ENCODE measurements at regions not wholly inside any gene's neighbourhood (a gene's known extent, or its start where the extent isn't known, plus 50 kb on each side); places are given as distances from the start of the nearest gene placed in this dataset.

- no peak for TF ChIP-seq CTCF (conservative IDR thresholded peaks at IDR 0.05; ENCODE audit: control insufficient read depth, insufficient read depth, low read depth, low read length)
- DNase-seq (ENCODE audit: low read depth): no peak
- H3K4me3 ChIP-seq (ENCODE audit: control insufficient read depth, low read depth, low read length): no peak overlapping the region
These were observed 106.4 kb downstream of the IFI44 start for GRCh38 chr1:78755986-78756385.

- no peak for DNase-seq (ENCODE audit: low read depth)
- no peak overlapping the region for H3K4me3 ChIP-seq (ENCODE audit: control insufficient read depth, low read depth, low read length)
- TF ChIP-seq CTCF (conservative IDR thresholded peaks at IDR 0.05; ENCODE audit: control insufficient read depth, insufficient read depth, low read depth, low read length): no peak
These were observed 108.9 kb downstream of the IFI44 start for GRCh38 chr1:78758506-78758905.

GRCh38 chr1:78759881-78760280 lies 110.2 kb downstream of the IFI44 start:
- DNase-seq (ENCODE audit: low read depth): no peak
- H3K4me3 ChIP-seq (ENCODE audit: control insufficient read depth, low read depth, low read length): no peak overlapping the region
- no peak for TF ChIP-seq CTCF (conservative IDR thresholded peaks at IDR 0.05; ENCODE audit: control insufficient read depth, insufficient read depth, low read depth, low read length)

- no peak for DNase-seq (ENCODE audit: low read depth)
- no peak overlapping the region for H3K4me3 ChIP-seq (ENCODE audit: control insufficient read depth, low read depth, low read length)
- no peak for TF ChIP-seq CTCF (conservative IDR thresholded peaks at IDR 0.05; ENCODE audit: control insufficient read depth, insufficient read depth, low read depth, low read length)
These were observed 111.2 kb downstream of the IFI44 start for GRCh38 chr1:78760858-78761257.

GRCh38 chr1:78762113-78762512 lies 112.5 kb downstream of the IFI44 start:
- no peak overlapping the region for H3K4me3 ChIP-seq (ENCODE audit: control insufficient read depth, low read depth, low read length)
- no peak for DNase-seq (ENCODE audit: low read depth)
- TF ChIP-seq CTCF (conservative IDR thresholded peaks at IDR 0.05; ENCODE audit: control insufficient read depth, insufficient read depth, low read depth, low read length): no peak

- H3K4me3 ChIP-seq (ENCODE audit: control insufficient read depth, low read depth, low read length): no peak overlapping the region
- no peak for DNase-seq (ENCODE audit: low read depth)
- no peak for TF ChIP-seq CTCF (conservative IDR thresholded peaks at IDR 0.05; ENCODE audit: control insufficient read depth, insufficient read depth, low read depth, low read length)
These were observed 115.9 kb downstream of the IFI44 start for GRCh38 chr1:78765489-78765888.

- no peak overlapping the region for H3K4me3 ChIP-seq (ENCODE audit: control insufficient read depth, low read depth, low read length)
- TF ChIP-seq CTCF (conservative IDR thresholded peaks at IDR 0.05; ENCODE audit: control insufficient read depth, insufficient read depth, low read depth, low read length): no peak
- DNase-seq (ENCODE audit: low read depth): peak; percentile 53
These were observed 130.2 kb downstream of the IFI44 start for GRCh38 chr1:78779831-78780230.
